GM20000 (cell line): ENCODE measurements at regions not wholly inside any gene's neighbourhood (a gene's known extent, or its start where the extent isn't known, plus 50 kb on each side); places are given as distances from the start of the nearest gene placed in this dataset.

Experiments
- DNase-seq: peaks from one replicate; pipeline ENCODE4 v3.0.0; 2012; ENCODE audit warnings: low spot score
- TF ChIP-seq, protein P1 (sequence below): IDR thresholded peaks from 2 replicates; pipeline ENCODE4 v1.5.1; 2012; ENCODE audit warnings: mild to moderate bottlenecking, control low read depth; ENCODE audit errors: extremely low read depth, missing control alignments

DNA sequence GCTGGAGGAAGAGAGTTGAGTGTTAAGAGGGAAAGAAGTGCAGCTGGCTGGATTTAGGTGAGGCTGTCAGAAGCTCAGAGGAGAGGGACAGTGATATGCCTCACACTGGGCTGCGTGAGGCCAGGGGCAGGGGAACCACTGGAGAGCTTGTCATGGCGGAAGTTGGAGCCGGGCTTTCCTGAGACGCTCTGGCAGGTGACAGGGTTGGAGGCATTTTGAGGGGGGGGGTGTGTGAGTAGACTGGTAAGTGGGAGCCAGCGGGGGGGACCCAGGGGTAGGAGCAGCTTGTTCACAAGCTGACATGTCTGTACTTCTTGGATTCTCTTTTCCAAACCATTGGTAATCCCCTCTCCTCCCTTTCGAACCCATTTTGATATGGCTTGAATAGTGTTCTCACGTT lies 331.5 kb upstream of the RGMA start:
- TF ChIP-seq, protein P1, sequence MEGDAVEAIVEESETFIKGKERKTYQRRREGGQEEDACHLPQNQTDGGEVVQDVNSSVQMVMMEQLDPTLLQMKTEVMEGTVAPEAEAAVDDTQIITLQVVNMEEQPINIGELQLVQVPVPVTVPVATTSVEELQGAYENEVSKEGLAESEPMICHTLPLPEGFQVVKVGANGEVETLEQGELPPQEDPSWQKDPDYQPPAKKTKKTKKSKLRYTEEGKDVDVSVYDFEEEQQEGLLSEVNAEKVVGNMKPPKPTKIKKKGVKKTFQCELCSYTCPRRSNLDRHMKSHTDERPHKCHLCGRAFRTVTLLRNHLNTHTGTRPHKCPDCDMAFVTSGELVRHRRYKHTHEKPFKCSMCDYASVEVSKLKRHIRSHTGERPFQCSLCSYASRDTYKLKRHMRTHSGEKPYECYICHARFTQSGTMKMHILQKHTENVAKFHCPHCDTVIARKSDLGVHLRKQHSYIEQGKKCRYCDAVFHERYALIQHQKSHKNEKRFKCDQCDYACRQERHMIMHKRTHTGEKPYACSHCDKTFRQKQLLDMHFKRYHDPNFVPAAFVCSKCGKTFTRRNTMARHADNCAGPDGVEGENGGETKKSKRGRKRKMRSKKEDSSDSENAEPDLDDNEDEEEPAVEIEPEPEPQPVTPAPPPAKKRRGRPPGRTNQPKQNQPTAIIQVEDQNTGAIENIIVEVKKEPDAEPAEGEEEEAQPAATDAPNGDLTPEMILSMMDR, result no peak

DNA sequence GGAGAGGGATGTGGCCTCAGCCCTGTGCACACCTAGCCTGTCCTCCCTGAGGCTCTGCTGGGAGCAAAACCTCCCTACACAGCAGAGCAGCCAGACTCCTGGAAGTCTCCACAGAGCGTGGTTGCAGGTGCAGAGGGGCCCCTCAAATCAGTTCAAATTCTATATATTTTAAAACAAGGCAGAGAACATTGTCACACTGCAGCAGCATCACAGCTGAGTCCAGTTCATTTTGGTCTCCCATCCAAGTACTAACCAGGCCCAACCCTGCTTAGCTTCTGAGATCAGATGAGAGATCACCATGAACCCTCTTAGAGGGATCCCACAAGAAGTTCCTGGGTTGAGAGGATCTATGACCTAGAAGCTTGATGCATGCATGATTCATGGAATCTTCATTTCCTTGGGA lies 331.0 kb upstream of the RGMA start:
- no peak for DNase-seq
- TF ChIP-seq, protein P1, result no peak

More for the DNA sequence above, 331.5 kb upstream of the RGMA start:
- DNase-seq, result no peak

DNA sequence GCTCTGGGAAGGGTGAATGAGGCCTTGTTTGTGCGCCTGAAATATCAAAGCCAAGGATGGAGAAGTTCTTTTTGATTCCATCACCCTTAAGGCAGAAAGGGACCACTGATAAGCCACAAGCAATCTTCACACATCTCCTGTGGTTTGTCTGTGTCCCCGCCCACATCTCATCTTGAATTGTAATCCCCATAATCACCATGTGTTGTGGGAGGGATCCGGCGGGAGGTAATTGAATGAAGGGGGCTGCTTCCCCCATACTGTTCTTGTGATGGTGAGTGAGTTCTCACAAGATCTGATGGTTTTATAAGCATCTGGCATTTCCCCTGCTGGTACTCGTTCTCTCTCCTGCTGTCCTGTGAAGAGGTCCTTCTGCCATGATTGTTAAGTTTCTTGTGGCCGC lies 329.6 kb upstream of the RGMA start:
- DNase-seq, result no peak
- TF ChIP-seq, protein P1, result no peak

DNA sequence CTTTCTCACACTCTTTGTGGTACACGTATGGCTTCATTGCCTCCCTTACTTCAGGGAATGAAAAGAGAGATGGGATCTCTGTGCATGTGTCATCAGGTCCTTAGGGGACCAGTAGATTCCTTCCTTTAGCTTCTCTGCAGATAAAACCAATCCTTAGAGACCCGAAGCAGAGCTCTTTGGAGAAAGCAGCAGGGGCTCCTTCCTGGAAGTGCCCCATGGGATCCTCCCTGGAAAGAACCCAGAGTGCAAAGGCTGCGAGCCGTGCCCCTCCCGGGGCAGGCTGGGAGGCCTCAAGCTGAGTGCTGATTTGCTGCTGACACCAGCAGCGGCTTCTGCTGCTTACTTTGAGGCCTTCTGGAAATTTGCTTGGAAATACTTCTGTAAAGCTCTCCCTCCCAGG lies 328.6 kb upstream of the RGMA start:
- DNase-seq, result no peak
- TF ChIP-seq, protein P1, result no peak

DNA sequence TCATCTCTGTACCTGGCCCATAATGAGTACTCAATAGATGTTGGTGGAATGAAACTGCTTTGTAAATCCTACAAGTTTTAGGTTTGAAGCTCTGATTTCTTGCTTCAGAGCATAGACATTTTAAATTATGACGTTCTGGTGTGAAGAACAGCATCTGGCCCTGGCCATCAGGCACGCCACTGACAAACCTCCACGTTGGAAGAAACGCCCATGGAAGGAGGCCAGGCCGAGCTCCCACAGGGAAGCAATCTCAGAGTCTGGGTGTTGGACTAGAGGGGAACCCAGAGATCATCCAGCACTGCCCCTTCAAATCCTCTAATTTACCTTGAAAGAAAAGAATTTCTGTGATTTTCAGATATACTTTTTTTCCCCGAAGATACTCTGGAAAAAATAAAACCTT lies 328.1 kb upstream of the RGMA start:
- no peak for DNase-seq
- TF ChIP-seq, protein P1, result no peak

DNA sequence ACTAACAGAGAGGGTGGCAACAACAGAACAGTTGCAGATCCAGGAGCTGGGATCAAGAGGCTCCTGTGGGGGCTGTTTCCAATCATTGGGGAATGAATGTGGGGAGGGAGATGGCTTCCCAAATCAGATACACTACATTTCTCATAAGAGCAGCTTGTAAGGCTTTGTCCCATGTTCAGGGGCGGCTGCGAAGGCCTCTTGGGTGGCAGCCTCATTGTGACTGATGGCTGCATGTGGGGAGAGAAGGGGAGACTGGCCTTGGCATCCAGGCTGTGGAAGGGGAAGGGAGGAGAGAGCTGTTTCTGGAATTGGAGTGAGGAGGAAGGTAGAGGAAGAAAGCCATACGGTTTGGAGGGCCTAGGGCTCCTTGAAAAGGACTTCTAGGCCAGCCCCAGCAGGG lies 326.6 kb upstream of the RGMA start:
- TF ChIP-seq, protein P1, result no peak
- DNase-seq, result no peak

DNA sequence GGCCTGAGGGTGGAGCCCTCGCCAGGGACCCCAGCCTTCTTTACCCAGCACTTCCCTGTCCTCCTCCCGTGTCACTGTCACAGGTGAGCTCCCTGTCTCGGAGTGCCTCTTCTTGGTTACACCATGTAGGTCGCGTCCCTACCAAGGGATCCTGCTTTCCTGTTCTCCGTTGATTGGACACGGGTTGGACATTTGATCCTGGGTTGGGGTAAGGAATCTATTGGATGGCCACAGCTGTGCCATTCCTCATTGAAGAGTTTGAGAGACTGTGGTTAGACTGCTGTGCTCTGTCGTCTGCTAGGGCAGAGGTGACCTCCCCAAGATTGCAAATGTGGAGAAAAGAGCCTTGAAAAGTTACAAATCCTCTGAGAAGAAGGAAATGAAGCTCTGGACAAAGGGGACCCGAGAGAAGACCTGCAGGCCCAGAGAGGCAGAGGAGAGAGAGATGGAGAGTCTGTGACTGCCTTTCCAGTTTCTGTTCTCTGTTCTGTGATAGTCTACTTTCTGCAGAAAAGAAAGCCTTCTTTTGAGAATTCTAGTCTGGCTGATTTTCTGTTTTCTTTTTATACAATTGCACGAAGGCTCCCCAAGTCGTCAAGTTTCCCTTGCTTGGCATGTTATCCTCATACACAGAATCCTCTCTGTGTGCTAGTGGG lies 325.7 kb upstream of the RGMA start:
- TF ChIP-seq, protein P1, result no peak
- DNase-seq, result no peak
